Prostate gland (tissue), 2 donors: ENCODE measurements at regions not wholly inside any gene's neighbourhood (a gene's known extent, or its start where the extent isn't known, plus 50 kb on each side); places are given as distances from the start of the nearest gene placed in this dataset.

Source experiments
- DNase-seq: peaks from one replicate; pipeline ENCODE4 v3.0.0-alpha.2; 2019; ENCODE audit warnings: low spot score
- H3K27ac ChIP-seq, 2 donors: fragments of 200-600 bp; sonication (generic); 2 replicates each; pipeline ENCODE4 v1.5.1; 2017 to 2019
- H3K27me3 ChIP-seq: fragments of 200-600 bp; sonication (generic); replicated peaks from 2 replicates; pipeline ENCODE4 v1.5.1; 2019; ENCODE audit not compliant: insufficient read depth
- H3K36me3 ChIP-seq, 2 donors: fragments of 200-600 bp; sonication (generic); 1 replicate in 1 of 2; 2 replicates in 1 of 2; pipeline versions ENCODE4 v1.5.1 to v1.8.1; 2017 to 2019
- H3K4me1 ChIP-seq: fragments of 200-600 bp; sonication (generic); replicated peaks from 2 replicates; pipeline ENCODE4 v1.5.1; 2019
- H3K4me3 ChIP-seq, 2 donors: fragments of 200-600 bp; sonication (generic); 2 replicates each; pipeline ENCODE4 v1.5.1; 2017 to 2019
- H3K9me3 ChIP-seq: fragments of 200-600 bp; sonication (generic); 2 replicates; pipeline ENCODE4 v1.5.1; 2017
- POLR2A ChIP-seq: fragments of 450-650 bp; IDR thresholded peaks from one replicate; pipeline ENCODE4 v1.6.1; 2016; ENCODE audit warnings: antibody characterized with exemption, mild to moderate bottlenecking
- POLR2AphosphoS5 ChIP-seq: sonication (generic); formaldehyde crosslinking; IDR thresholded peaks from one replicate; pipeline ENCODE4 v1.6.1; 2017; ENCODE audit warnings: antibody characterized with exemption
- WGBS: methylation state at CpG from one replicate; pipeline ENCODE4 v1.1.5; 2018; 5-methylcytosine and 5-hydroxymethylcytosine counted together
- intact Hi-C: fragments of 100-400 bp; cut with DNase I; formaldehyde crosslinking; loops from one replicate; pipeline ENCODE4 v1.14.2; 2022
- TF ChIP-seq, protein P1 (sequence below), 4 experiments: fragments of 200-600 bp in 2 of 4; fragments of 450-650 bp in 2 of 4; sonication (generic) in 2 of 4; IDR thresholded peaks; 1 replicate in 3 of 4; 2 replicates in 1 of 4; pipeline ENCODE4 v1.5.1; 2016 to 2019; ENCODE audit warnings: antibody characterized with exemption in 4 of 4, mild to moderate bottlenecking in 2 of 4, moderate library complexity in 2 of 4

- Histone ChIP-seq H3K36me3 (no peaks in the 10 kb centered on the region), H3K27me3 (no peaks in the 10 kb centered on the region), H3K4me1 (no peaks in the 10 kb centered on the region), H3K9me3 (no peaks in the 10 kb centered on the region), H3K4me3 (no peak overlapping the region), H3K27ac (no peak overlapping the region)
- 14% methylated on average over 4 of the region's 4 CpGs for WGBS
- DNase-seq: no peak
- intact Hi-C loops: no loop called here
- TF ChIP-seq, protein P1, sequence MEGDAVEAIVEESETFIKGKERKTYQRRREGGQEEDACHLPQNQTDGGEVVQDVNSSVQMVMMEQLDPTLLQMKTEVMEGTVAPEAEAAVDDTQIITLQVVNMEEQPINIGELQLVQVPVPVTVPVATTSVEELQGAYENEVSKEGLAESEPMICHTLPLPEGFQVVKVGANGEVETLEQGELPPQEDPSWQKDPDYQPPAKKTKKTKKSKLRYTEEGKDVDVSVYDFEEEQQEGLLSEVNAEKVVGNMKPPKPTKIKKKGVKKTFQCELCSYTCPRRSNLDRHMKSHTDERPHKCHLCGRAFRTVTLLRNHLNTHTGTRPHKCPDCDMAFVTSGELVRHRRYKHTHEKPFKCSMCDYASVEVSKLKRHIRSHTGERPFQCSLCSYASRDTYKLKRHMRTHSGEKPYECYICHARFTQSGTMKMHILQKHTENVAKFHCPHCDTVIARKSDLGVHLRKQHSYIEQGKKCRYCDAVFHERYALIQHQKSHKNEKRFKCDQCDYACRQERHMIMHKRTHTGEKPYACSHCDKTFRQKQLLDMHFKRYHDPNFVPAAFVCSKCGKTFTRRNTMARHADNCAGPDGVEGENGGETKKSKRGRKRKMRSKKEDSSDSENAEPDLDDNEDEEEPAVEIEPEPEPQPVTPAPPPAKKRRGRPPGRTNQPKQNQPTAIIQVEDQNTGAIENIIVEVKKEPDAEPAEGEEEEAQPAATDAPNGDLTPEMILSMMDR (IDR thresholded peaks at IDR 0.05): no peak
- no peak for TF ChIP-seq POLR2A
- TF ChIP-seq POLR2AphosphoS5: no peak
Observed at GRCh38 chr5:166165596-166165995, 2125.8 kb upstream of the WWC1 start.

- no peak overlapping the region for H3K4me3 ChIP-seq
- no peaks in the 10 kb centered on the region for H3K27me3 ChIP-seq
- H3K4me1 ChIP-seq: no peaks in the 10 kb centered on the region
- 31% methylated on average over 5 of the region's 5 CpGs for WGBS
- no peaks in the 10 kb centered on the region for H3K36me3 ChIP-seq
- intact Hi-C loops: no loop called here
- H3K9me3 ChIP-seq: no peaks in the 10 kb centered on the region
- TF ChIP-seq POLR2AphosphoS5 (no peak), POLR2A (no peak)
- TF ChIP-seq, protein P1 (IDR thresholded peaks at IDR 0.05): no peak
- no peak overlapping the region for H3K27ac ChIP-seq
- no peak for DNase-seq
Observed at GRCh38 chr5:166166071-166166470, 2125.4 kb upstream of the WWC1 start.

GRCh38 chr5:166172597-166172996 lies 2118.8 kb upstream of the WWC1 start:
- no peaks in the 10 kb centered on the region for H3K36me3 ChIP-seq
- DNase-seq: no peak
- no peak overlapping the region for H3K4me3 ChIP-seq
- H3K4me1 ChIP-seq: no peaks in the 10 kb centered on the region
- H3K9me3 ChIP-seq: no peaks in the 10 kb centered on the region
- no peak for TF ChIP-seq POLR2AphosphoS5
- TF ChIP-seq, protein P1 (IDR thresholded peaks at IDR 0.05): no peak
- intact Hi-C loops: no loop called here
- WGBS: 84% methylated on average over 4 of the region's 4 CpGs
- H3K27me3 ChIP-seq: no peaks in the 10 kb centered on the region
- no peak overlapping the region for H3K27ac ChIP-seq

DNA sequence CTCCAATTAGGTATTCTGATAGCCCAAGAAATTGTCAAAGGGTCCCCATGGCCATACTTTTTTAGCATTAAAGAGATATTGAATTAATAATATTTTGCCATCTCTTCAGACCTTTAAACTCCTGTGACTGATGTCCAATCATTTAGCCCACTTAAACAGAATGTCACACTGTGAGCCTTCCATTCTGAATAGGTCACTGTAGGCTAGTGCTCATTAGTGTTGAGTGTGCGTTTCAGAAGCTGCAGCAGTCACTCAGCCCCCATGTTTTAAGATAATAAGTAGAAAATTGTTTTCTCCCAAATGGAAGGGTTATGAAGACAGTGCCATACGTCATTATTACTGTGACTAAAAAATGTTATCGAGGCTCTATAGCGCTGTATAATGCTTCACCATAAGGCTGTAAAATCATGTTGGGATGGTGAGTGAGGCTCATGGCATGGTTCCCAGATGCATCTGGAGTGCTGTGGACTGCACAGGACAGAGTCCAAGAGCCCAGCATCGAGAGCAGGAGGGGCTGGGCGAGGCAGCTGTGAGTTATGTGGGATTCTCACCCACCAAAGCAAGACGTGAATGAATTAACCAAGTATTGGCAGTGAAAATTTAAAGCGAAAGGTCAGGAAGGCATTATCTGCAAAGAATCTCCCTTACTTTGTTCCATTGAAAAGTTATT lies 2112.9 kb upstream of the WWC1 start:
- intact Hi-C loops: no loop called here
- WGBS: 57% methylated on average over 8 of the region's 8 CpGs

DNA sequence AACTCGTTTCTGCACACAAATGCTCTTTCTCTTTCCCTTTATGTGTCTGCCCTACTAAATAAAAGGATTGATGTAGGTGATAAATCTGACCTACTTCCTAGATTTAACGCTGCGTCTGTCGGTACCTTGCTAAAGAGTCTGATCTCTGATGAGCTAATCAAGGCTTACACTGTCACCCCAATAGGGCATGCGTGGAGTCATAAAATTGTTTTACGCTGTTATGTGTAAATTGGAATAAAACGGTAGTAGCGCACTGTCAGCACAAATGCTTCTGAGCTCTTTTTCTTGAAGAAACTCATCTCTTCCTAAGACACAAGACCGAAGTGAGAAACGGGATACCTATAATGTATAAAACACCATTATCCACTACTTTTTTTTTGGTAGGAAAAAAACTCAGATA lies 2106.3 kb upstream of the WWC1 start:
- Histone ChIP-seq H3K9me3 (no peaks in the 10 kb centered on the region), H3K4me3 (no peak overlapping the region), H3K27me3 (no peaks in the 10 kb centered on the region), H3K27ac (no peak overlapping the region), H3K36me3 (no peaks in the 10 kb centered on the region), H3K4me1 (no peaks in the 10 kb centered on the region)
- intact Hi-C loops: no loop called here
- DNase-seq: no peak
- TF ChIP-seq, protein P1 (IDR thresholded peaks at IDR 0.05): no peak
- TF ChIP-seq POLR2AphosphoS5 (no peak), POLR2A (no peak)
- 71% methylated on average over 10 of the region's 10 CpGs for WGBS

More for the DNA sequence above, 2112.9 kb upstream of the WWC1 start:
- no peak for DNase-seq
- no peaks in the 10 kb centered on the region for H3K4me1 ChIP-seq
- H3K27ac ChIP-seq: no peak overlapping the region
- no peak overlapping the region for H3K4me3 ChIP-seq
- TF ChIP-seq, protein P1 (IDR thresholded peaks at IDR 0.05): no peak
- TF ChIP-seq POLR2AphosphoS5 (no peak), POLR2A (no peak)
- H3K27me3 ChIP-seq: no peaks in the 10 kb centered on the region
- H3K9me3 ChIP-seq: no peaks in the 10 kb centered on the region
- no peaks in the 10 kb centered on the region for H3K36me3 ChIP-seq
